ENCODE measurements at regions not wholly inside any gene's neighbourhood (a gene's known extent, or its start where the extent isn't known, plus 50 kb on each side); places are given as distances from the start of the nearest gene placed in this dataset.

DNA sequence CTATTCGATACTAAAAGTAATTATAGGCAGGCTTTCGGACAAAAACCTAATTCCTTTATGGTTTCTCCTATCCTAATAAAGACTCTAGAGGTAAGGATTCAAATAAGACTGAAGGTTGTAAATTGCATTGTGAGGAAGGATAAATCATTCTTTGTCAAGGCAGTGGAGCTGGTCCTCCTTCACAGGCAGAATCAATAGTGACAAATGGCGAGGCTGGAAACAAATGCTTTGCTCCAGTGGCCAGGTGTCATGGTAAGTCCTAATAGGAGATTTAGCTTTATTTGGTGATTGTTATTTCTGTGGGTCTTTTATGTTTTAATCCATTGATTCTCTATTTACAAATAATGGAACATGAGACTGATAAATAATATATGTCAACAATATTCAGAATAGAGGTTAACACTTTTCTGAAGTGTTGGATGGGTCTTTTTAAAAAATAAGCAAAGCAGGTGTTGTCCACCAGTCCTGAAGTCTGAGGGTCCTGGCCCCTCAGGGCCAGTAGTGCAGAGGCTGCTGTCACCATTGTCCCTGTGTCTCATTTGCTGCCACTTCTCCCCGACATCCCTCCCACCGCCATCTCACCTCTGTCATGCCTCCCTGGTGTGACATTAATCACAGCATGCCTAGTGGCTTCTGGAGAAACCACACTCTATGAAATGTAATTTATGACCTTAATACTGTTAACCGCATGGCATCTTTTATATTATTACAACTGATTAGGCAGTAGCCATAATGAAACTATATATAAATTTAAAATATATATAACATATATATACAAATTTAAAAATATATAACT lies 120.9 kb upstream of the MAGI3 start:
- Histone ChIP-seq H3K4me3 (replicated peaks in 1 of 4; ENCODE audit: control extremely low read depth in 1 of 4, insufficient read depth in 1 of 4, low read depth in 3 of 4, low read length in 4 of 4) (no peak overlapping the region), H3K4me2 (ENCODE audit: extremely low read depth, insufficient read depth, low read length) (no peak overlapping the region), H4K20me1 (ENCODE audit: control insufficient read depth, extremely low read depth, insufficient read depth, low read length) (no peaks in the 10 kb centered on the region), H3K4me1 (ENCODE audit: control insufficient read depth, extremely low read depth, insufficient read depth, low read length) (no peaks in the 10 kb centered on the region), H3K27ac (ENCODE audit: insufficient read depth, low read length) (no peak overlapping the region), H3K79me2 (ENCODE audit: control insufficient read depth, insufficient read depth, low read length) (no peaks in the 10 kb centered on the region), H3K9ac (ENCODE audit: insufficient read depth, low read length) (no peak overlapping the region), H3K27me3 (ENCODE audit: control insufficient read depth, insufficient read depth, low read length) (no peaks in the 10 kb centered on the region), H3K36me3 (ENCODE audit: control insufficient read depth, insufficient read depth, low read length) (no peaks in the 10 kb centered on the region), H2AFZ (ENCODE audit: low read length) (no peak overlapping the region), H3K9me3 (ENCODE audit: control insufficient read depth, insufficient read depth, low read depth, low read length) (no peaks in the 10 kb centered on the region)
- no peak for DNase-seq (ENCODE audit: low read depth in 2 of 2)
- no peak for TF ChIP-seq EZH2 (IDR thresholded peaks at IDR 0.05; ENCODE audit: low read length, missing control alignments)
- TF ChIP-seq, protein P1, sequence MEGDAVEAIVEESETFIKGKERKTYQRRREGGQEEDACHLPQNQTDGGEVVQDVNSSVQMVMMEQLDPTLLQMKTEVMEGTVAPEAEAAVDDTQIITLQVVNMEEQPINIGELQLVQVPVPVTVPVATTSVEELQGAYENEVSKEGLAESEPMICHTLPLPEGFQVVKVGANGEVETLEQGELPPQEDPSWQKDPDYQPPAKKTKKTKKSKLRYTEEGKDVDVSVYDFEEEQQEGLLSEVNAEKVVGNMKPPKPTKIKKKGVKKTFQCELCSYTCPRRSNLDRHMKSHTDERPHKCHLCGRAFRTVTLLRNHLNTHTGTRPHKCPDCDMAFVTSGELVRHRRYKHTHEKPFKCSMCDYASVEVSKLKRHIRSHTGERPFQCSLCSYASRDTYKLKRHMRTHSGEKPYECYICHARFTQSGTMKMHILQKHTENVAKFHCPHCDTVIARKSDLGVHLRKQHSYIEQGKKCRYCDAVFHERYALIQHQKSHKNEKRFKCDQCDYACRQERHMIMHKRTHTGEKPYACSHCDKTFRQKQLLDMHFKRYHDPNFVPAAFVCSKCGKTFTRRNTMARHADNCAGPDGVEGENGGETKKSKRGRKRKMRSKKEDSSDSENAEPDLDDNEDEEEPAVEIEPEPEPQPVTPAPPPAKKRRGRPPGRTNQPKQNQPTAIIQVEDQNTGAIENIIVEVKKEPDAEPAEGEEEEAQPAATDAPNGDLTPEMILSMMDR (conservative IDR thresholded peaks at IDR 0.05 in 1 of 2, IDR thresholded peaks at IDR 0.05 in 1 of 2; ENCODE audit: low read depth in 1 of 2, low read length in 2 of 2): no peak

DNA sequence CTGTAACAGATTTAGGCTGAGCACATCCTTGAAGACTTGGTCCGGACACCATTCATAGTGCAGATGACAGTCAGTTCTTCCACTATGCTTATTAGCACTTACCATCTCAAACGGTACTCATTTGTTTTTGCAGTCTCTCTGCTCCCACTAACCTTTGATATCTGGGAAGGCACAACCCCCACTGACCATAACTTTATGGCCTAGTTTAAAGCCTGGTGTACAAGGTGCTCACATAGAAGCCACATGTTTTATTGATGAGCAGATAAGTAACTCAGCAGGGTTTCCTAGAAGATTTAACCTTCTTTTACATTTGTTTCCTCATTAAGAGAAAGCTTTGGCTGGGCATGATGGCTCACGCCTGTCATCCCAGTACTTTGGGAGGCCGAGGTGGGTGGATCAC lies 119.3 kb upstream of the MAGI3 start:
- Histone ChIP-seq H3K27me3 (ENCODE audit: control insufficient read depth, insufficient read depth, low read length) (no peaks in the 10 kb centered on the region), H3K4me1 (ENCODE audit: control insufficient read depth, extremely low read depth, insufficient read depth, low read length) (no peaks in the 10 kb centered on the region), H3K4me2 (ENCODE audit: extremely low read depth, insufficient read depth, low read length) (no peak overlapping the region), H3K79me2 (ENCODE audit: control insufficient read depth, insufficient read depth, low read length) (no peaks in the 10 kb centered on the region), H2AFZ (ENCODE audit: low read length) (no peak overlapping the region), H3K36me3 (ENCODE audit: control insufficient read depth, insufficient read depth, low read length) (no peaks in the 10 kb centered on the region), H3K27ac (ENCODE audit: insufficient read depth, low read length) (no peak overlapping the region), H3K4me3 (replicated peaks in 1 of 4; ENCODE audit: control extremely low read depth in 1 of 4, insufficient read depth in 1 of 4, low read depth in 3 of 4, low read length in 4 of 4) (no peak overlapping the region), H3K9ac (ENCODE audit: insufficient read depth, low read length) (no peak overlapping the region), H4K20me1 (ENCODE audit: control insufficient read depth, extremely low read depth, insufficient read depth, low read length) (no peaks in the 10 kb centered on the region), H3K9me3 (ENCODE audit: control insufficient read depth, insufficient read depth, low read depth, low read length) (no peaks in the 10 kb centered on the region)
- TF ChIP-seq, protein P1 (conservative IDR thresholded peaks at IDR 0.05 in 1 of 2, IDR thresholded peaks at IDR 0.05 in 1 of 2; ENCODE audit: low read depth in 1 of 2, low read length in 2 of 2): no peak
- no peak for TF ChIP-seq EZH2 (IDR thresholded peaks at IDR 0.05; ENCODE audit: low read length, missing control alignments)
- DNase-seq (ENCODE audit: low read depth in 2 of 2): no peak

DNA sequence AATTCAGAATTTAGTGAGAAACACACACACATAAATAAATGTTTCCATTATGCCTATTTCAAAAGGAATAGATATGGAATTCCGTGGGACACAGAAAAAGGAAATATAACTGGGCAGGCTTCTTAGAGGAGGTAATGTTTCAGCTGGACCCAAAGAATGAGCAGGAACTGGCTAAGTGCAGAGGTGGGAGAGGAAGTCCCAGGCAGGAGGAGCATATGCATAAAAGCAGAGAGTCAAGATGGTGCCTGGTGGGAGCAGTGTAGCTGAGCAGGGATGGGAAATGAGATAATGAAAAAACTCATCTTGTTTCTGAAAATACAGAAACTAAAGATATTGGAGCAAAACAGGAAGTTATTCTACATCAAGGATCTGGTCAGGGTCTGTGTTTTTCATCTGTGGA lies 115.2 kb upstream of the MAGI3 start:
- Histone ChIP-seq H3K4me2 (ENCODE audit: extremely low read depth, insufficient read depth, low read length) (no peak overlapping the region), H3K4me3 (replicated peaks in 1 of 4; ENCODE audit: control extremely low read depth in 1 of 4, insufficient read depth in 1 of 4, low read depth in 3 of 4, low read length in 4 of 4) (no peak overlapping the region), H3K9ac (ENCODE audit: insufficient read depth, low read length) (no peak overlapping the region), H3K27me3 (ENCODE audit: control insufficient read depth, insufficient read depth, low read length) (no peaks in the 10 kb centered on the region), H2AFZ (ENCODE audit: low read length) (no peak overlapping the region), H3K4me1 (ENCODE audit: control insufficient read depth, extremely low read depth, insufficient read depth, low read length) (no peaks in the 10 kb centered on the region), H4K20me1 (ENCODE audit: control insufficient read depth, extremely low read depth, insufficient read depth, low read length) (no peaks in the 10 kb centered on the region), H3K9me3 (ENCODE audit: control insufficient read depth, insufficient read depth, low read depth, low read length) (no peaks in the 10 kb centered on the region), H3K27ac (ENCODE audit: insufficient read depth, low read length) (no peak overlapping the region), H3K36me3 (ENCODE audit: control insufficient read depth, insufficient read depth, low read length) (no peaks in the 10 kb centered on the region), H3K79me2 (ENCODE audit: control insufficient read depth, insufficient read depth, low read length) (no peaks in the 10 kb centered on the region)
- no peak for TF ChIP-seq EZH2 (IDR thresholded peaks at IDR 0.05; ENCODE audit: low read length, missing control alignments)
- TF ChIP-seq, protein P1 (conservative IDR thresholded peaks at IDR 0.05 in 1 of 2, IDR thresholded peaks at IDR 0.05 in 1 of 2; ENCODE audit: low read depth in 1 of 2, low read length in 2 of 2): no peak
- DNase-seq (ENCODE audit: low read depth in 2 of 2): no peak
